NCI-H524 (cell line): ENCODE measurements at regions not wholly inside any gene's neighbourhood (a gene's known extent, or its start where the extent isn't known, plus 50 kb on each side); places are given as distances from the start of the nearest gene placed in this dataset.
"Not testable (repeated sequence)": the region's sequence is repeated elsewhere in the genome, so short reads cannot be mapped to it uniquely, and the experiment has no call there.

Experiments
- DNase-seq, 2 experiments: peaks; one replicate each; lab custom pipeline; 2025; lab: John Stamatoyannopoulos, UW

- DNase-seq: no peak
Observed at GRCh38 chr1:60950224-60951063, 131.9 kb upstream of the NFIA start.

- no peak for DNase-seq
Observed at GRCh38 chr1:60949826-60950197, 132.5 kb upstream of the NFIA start.

DNA sequence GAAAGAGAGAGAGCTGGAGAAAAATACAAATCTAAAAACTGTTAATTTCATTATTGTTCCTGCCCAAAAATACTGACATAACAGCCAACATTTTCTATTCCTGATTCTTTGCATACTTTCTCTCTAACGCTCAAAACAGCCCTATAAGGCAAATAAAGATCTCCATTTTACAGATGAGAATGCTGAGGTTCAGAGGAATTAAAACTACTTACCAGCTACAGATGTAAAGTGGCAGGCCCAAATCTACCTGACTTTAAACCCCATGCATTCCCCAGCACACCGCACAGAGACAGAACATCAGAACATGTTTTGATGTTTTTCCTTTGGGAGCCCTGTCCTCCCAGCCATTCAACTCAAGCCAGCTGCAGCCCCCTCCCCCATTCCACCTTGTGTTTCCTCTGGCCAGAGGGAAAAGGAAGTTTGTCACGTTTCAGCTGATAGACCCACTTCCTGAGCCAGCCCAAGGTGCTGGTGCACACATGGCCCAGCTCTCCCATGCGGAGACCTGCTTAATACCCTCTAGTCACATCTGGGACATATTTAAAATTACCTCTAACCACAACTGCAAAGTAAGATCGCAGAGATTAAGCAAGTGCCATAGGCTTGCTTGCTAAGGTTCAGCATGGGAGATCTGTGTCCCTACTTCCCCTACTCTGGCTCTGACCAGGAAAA, 133.1 kb upstream of the NFIA start:
- no peak for DNase-seq

DNA sequence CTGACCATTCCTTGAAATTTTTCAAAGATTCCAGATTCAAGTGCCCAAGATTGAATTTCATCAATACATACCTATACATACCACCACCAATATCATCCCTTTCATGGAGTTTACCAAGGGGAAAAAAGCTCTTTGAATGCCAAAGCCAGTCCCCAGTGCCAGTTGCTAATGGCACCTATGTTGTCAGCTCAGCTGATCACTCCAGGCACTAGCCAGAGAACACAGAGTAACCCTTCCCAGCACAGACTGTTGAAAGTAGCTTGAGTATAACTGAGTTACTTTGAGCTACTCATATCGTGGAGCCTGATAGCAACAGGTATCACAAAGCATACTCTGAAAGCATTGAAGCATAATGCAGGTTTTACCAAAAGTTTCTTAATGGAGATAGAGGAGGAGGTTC, 133.9 kb upstream of the NFIA start:
- no peak for DNase-seq

DNA sequence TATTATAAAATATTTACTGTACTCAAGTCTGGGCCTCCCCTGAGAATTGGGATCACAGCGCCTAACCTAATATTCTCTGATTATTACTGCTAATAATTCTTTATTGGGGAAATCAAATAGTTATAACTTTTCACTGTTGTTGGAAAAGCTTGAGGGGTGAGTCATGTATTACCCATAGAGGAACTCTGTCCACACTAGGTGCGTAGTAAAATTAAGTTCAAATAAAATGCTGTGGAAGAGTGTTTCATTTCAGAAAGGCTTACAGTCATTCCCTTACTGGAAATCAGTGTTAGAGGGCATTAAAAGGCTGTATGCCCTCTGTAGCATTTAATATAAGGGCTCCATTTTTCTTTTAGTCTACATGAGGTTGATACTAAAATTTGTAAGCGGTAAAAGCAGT, 135.0 kb upstream of the NFIA start:
- no peak for DNase-seq

DNA sequence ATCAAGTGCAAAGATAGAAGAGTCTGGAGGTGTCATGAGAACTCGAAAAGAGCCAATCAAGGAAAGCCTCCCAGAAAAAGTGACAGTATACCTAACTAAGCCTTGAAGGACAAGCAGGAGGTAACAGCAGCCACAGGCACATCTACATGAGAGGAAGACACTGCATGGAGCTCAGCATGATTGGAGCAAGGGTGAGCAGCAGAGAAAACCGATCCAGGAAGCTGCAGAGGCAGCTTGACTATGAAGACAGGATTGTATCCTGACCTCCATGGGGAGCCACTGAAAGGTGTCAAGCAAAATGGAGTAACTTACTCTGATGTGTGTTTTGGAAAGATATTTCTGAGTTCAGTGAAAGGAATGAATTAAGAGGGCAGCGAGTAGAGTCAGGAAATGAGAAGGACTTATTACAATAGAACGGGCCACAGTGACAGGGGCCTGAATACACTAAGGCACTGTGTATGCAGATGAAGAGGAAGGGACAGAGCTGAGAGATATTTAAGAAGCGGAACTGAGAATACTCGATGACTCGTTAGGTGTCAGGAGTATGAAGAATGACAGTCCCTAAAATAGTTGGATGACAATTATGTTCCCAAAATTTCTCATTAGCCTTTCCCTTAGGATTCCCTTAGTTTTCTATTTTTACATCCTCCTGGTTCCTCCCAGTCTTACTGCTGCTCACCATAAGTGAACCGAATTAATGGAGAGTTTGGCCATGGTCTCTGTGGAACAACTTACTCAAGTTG, 139.3 kb upstream of the NFIA start:
- no peak for DNase-seq

DNA sequence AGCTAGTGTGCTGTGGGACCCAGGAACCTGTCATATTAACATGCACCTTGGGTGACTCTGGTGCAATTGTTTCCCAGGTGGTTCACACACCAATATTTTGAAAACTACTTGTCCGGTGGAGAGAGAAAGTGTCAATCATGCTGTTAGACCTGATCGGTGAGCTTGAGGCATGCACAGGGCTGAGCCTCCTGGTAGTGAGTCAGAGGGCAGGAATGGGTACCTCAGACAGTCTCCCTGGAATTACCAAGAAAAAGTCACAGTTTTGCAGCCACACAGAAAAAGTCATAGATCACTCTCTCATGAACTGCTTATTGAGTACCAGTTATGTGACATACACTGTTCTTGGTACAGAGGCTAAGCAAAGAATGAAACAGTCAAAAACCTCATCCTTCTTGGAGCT, 140.1 kb upstream of the NFIA start:
- DNase-seq: no peak

GRCh38 chr1:60940685-60941084, 141.7 kb upstream of the NFIA start:
- not testable (repeated sequence) for DNase-seq

DNA sequence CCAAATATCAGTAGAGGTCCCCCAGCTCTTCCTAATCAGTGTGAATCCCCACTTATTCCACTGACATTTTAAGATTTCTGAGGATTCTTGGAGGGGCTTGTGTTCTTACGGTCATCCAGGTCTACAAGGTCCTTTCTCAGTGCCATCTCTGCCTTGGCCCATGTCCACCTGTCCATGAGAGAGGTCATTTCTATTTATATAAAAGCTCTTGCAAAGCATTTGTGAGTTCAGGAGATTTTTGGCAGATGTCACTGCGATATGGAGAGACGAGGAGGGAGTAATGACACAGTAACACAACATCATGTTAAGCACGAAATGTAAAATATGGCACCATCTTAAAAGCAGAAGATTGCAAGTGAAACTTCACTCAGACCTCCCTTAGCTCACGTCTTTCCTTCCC, 144.6 kb upstream of the NFIA start:
- DNase-seq: no peak

DNA sequence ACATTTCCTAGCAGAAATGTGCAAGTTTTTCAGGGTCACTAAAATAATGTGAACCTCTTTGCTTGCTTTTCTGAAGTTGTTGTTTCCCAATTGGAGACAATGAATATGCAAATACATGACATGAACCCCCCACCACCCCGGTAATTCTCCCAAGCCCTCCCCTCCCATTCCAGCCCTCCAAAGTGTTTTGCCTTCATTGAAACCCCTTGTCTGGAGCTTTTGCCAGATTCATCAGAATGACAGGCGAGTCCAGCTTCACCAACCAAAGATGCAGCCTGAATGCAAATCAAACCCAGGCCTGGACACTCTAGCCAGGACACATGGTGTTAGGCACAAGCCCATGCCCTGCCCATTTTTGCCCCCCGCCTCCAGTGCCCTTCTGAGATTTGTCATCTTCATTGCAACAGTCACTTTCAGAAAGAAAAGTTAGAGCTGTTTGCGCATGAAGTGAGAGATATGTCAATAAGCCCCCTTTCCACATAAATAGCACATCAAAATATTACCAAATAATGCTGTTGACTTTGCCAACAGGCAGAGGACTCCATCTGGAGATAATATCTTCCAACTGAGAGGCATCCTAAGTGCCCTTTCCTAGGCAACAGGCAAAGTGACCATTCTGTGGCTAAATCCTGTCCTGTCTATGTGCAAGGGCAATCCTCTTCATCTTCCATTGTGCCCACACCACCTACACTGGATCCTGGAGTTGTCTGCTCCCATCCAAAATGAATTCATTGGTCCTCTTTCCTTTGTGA, 145.6 kb upstream of the NFIA start:
- no peak for DNase-seq

DNA sequence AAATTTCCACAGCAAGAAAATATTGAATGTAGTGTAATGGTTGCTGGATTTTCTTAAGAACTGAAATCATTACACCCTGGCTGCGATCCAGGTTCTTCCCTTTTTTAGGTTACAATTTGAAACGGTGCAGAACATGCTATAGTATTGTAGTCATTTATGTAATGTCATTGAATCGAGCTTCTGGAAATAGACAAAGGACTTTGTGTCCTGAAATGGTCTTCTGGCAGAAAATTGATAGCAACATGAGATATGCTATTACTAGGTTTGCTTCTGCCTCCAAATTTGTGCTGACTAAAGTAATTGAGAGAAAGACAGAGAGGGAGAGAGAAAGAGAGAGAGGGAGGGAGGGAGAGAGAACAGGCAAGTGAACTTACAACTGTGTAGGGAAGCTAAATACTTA, 146.2 kb upstream of the NFIA start:
- DNase-seq: peak in 1 of 2 experiments; percentile 7

- peak in 1 of 2 experiments; percentile 23 for DNase-seq
Observed at GRCh38 chr1:60935599-60936110, 146.7 kb upstream of the NFIA start.

DNA sequence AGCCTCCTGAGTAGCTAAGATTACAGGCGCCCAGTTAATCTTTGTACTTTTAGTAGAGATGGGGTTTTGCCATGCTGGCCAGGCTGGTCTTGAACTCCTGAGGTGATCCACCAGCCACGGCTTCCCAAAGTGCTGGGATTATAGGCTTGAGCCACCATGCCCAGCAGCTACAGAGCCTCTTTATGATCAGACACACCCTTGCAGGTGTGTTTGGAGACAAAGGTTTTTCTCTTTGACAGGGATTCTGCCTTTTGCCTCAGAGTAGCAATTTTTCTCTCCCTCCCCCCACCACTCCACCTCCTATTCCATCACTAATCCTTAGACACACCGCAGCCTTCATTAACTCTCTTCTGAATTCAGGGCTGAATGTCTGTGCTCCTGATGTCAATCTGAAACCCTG, 152.2 kb upstream of the NFIA start:
- no peak for DNase-seq

DNA sequence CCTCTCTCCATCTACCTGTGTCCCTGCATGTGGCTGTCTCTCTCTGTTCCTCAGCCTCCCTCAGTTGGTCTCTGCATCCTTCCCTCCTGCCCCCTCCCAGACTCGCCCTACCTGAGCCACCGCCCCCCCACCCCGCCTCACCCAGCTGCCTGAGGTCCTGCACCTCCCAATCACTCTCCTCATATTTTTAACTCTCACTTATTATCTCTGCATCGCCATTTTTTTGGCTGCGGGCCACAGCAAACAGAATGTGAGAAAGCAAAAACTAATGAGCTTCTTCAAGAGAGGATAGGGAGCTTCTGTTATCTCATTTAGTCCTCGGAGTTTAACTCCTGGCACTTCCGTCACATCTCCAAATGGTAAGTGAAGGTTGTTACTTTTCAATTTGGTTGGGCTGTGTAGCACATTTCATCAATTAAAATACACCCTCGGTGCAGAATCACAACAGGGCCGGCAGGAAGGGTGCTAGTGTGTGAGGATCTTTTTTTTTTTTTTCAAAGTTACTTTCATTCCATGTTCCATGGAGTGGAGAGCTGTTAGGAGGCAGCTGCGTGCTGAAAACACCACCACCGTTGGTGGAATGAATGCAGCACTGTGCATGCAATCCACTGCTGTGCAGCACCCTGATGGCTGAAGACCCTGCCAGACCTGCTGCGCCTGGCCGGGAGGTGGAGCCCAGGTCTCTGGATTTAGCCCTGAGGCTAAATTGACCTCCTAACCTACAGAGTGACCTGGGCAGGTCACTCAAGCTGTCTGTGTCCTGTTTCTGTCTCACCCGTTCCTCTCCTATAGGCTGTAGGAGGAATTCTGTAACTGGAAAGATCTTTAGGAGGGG, 157.2 kb upstream of the NFIA start:
- peak in 1 of 2 experiments; percentile 54 for DNase-seq

DNA sequence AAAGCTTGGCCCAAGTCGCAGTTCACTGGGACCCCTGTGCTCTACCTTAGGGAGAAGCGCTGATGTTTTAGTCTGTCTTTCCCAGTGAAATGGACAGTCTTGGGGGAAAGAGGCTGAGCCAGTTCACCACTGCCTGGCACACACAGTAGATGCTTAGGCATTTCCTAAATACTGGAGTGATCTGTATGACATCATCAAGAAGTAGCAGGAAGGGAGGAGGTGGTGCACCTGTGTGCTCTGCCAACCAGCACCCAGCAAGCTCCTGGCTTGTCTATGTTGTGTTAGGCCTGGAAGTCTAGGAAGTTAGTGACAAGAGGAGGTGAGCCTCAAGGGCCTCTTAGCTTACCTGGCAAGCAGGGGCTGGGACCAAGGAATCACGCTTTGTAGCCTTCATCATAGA, 158.2 kb upstream of the NFIA start:
- DNase-seq: no peak

- DNase-seq: no peak
Observed at GRCh38 chr1:60923389-60924087, 158.8 kb upstream of the NFIA start.

GRCh38 chr1:60922304-60922703, 160.1 kb upstream of the NFIA start:
- no peak for DNase-seq

GRCh38 chr1:60921175-60921574, 161.2 kb upstream of the NFIA start:
- peak in 1 of 2 experiments; percentile 49 for DNase-seq

GRCh38 chr1:60920561-60920960, 161.8 kb upstream of the NFIA start:
- peak in 1 of 2 experiments; percentile 31 for DNase-seq

- no peak for DNase-seq
Observed at GRCh38 chr1:60918867-60919266, 163.5 kb upstream of the NFIA start.
